ENCODE measurements at regions not wholly inside any gene's neighbourhood (a gene's known extent, or its start where the extent isn't known, plus 50 kb on each side); places are given as distances from the start of the nearest gene placed in this dataset.

DNA sequence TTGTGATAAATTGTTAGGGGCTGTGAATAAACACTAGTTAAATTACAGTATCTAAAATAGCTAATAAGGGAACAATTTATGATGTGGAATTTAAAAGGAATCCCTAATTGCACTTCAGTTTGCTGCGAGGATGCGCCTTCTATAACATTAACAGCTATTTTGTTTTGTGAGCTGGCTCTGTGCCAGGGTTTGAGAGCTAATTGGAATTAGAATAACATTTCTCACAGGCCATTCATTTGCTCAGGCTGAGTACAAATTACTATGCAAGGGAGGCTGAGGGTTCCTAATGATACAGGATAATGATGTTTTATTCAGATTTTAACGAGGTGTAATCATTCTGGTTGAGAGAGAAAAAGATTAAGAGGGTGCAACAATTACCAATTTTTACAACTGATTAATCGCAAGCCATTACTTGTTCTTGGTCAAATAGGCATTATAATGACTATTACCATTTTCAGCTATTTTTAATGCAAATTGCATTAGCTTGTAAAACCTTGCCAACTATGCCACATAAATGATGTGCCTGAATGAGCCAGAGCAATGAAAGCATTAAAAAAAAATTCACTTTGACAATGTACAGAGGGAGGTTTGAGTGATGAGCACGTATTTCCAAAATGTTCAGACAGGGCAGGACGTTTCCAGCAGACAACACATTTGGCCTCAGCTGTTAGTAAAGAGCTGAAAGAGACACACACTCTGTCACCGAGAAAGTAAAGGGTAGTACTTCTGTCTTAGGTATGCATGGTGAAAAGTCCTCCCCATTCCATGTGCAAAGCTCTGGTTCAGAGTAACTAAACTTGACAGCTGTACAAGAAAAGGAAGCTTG lies 576.5 kb downstream of the TLE1 start:
- TF ChIP-seq, protein P1, sequence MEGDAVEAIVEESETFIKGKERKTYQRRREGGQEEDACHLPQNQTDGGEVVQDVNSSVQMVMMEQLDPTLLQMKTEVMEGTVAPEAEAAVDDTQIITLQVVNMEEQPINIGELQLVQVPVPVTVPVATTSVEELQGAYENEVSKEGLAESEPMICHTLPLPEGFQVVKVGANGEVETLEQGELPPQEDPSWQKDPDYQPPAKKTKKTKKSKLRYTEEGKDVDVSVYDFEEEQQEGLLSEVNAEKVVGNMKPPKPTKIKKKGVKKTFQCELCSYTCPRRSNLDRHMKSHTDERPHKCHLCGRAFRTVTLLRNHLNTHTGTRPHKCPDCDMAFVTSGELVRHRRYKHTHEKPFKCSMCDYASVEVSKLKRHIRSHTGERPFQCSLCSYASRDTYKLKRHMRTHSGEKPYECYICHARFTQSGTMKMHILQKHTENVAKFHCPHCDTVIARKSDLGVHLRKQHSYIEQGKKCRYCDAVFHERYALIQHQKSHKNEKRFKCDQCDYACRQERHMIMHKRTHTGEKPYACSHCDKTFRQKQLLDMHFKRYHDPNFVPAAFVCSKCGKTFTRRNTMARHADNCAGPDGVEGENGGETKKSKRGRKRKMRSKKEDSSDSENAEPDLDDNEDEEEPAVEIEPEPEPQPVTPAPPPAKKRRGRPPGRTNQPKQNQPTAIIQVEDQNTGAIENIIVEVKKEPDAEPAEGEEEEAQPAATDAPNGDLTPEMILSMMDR (IDR thresholded peaks at IDR 0.05): no peak
- TF ChIP-seq EP300 (IDR thresholded peaks at IDR 0.05): no peak
